Activated CD8-positive, alpha-beta T cell treated with anti-CD3 and anti-CD28 coated beads for 36 hours (primary cell): ENCODE measurements at regions not wholly inside any gene's neighbourhood (a gene's known extent, or its start where the extent isn't known, plus 50 kb on each side); places are given as distances from the start of the nearest gene placed in this dataset.

Source experiments
- ATAC-seq: fragments of 200-7000 bp; cut with Tn5 transposase; one replicate; pipeline ENCODE4 v1.10.0; 2021; ENCODE audit warnings: mild to moderate bottlenecking, moderate library complexity
- CTCF ChIA-PET: fragments of 350-600 bp; sonication (Branson Sonifier 250); formaldehyde crosslinking; loops from one replicate; lab custom pipeline; 2021; ENCODE audit warnings: antibody characterized with exemption; lab: Charles Lee
- POLR2A ChIA-PET: fragments of 350-600 bp; sonication (Branson Sonifier 250); formaldehyde crosslinking; loops from one replicate; lab custom pipeline; 2021; ENCODE audit warnings: antibody characterized with exemption; lab: Charles Lee
- DNase-seq: peaks from one replicate; pipeline ENCODE4 v3.0.0-alpha.2; 2020
- H3K27ac Mint-ChIP-seq: one replicate; pipeline ENCODE4 v1.8.0; 2021; ENCODE audit warnings: mild to moderate bottlenecking, mixed read lengths
- H3K27me3 Mint-ChIP-seq: one replicate; pipeline ENCODE4 v1.8.0; 2021; ENCODE audit warnings: mixed read lengths
- H3K36me3 Mint-ChIP-seq: one replicate; pipeline ENCODE4 v1.8.0; 2021; ENCODE audit warnings: low read depth, mixed read lengths
- H3K4me1 Mint-ChIP-seq: one replicate; pipeline ENCODE4 v1.8.0; 2021; ENCODE audit warnings: low read depth, mixed read lengths
- H3K4me3 Mint-ChIP-seq: one replicate; pipeline ENCODE4 v1.8.0; 2021; ENCODE audit warnings: mild to moderate bottlenecking, moderate library complexity, mixed read lengths
- H3K9me3 Mint-ChIP-seq: one replicate; pipeline ENCODE4 v1.8.0; 2021; ENCODE audit warnings: mixed read lengths
- intact Hi-C: fragments of 100-400 bp; cut with micrococcal nuclease; formaldehyde crosslinking; loops from one replicate; pipeline ENCODE4 v1.10.0; 2022
- TF ChIP-seq, protein P1 (sequence below): fragments of 200-600 bp; IDR thresholded peaks from one replicate; pipeline ENCODE4 v1.8.0; 2022; ENCODE audit warnings: antibody characterized with exemption, mild to moderate bottlenecking

DNA sequence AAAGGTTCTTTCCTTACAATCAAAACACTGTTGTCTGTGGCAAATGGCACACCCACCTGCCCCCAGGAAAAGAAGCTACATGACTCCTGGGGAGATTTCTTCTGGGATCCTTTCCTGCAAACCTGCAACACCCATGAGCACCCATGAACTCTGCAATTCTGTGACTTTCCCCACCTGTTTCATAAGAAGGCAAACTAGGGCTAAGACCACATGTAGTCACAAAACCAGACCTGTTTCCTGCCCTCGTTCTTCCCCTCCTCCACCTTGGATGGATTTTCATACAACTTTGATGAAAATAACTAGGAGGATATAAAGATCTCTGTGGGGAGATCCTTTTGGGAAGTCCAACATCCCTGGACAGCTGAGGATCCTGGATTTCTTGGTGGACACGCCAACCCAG, 1084.7 kb downstream of the BCL11B start:
- Mint-ChIP-seq H3K27ac (peak overlapping the region; percentile 99), H3K4me1 (peaks cover 98% of the 10 kb centered on the region), H3K36me3 (peaks cover 16% of the 10 kb centered on the region), H3K4me3 (peak overlapping the region; percentile 8), H3K27me3 (no peaks in the 10 kb centered on the region), H3K9me3 (peaks cover 9% of the 10 kb centered on the region)
- intact Hi-C loops: loop anchor here (10.0 kb wide), 1 partner anchor 998 kb away; no protein-coding TSS in a partner anchor
- ChIA-PET POLR2A (interaction anchor here (1.0 to 4.2 kb wide), 7 partner anchors 10 to 1083 kb away, joined by 3 to 38 read pairs (median 7); no protein-coding TSS in a partner anchor), CTCF (interaction anchor here (1.1 to 13.3 kb wide), 5 partner anchors 11 to 210 kb away, joined by 3 to 99 read pairs (median 4); no protein-coding TSS in a partner anchor)
- DNase-seq (no peak), ATAC-seq (no peak)
- TF ChIP-seq, protein P1, sequence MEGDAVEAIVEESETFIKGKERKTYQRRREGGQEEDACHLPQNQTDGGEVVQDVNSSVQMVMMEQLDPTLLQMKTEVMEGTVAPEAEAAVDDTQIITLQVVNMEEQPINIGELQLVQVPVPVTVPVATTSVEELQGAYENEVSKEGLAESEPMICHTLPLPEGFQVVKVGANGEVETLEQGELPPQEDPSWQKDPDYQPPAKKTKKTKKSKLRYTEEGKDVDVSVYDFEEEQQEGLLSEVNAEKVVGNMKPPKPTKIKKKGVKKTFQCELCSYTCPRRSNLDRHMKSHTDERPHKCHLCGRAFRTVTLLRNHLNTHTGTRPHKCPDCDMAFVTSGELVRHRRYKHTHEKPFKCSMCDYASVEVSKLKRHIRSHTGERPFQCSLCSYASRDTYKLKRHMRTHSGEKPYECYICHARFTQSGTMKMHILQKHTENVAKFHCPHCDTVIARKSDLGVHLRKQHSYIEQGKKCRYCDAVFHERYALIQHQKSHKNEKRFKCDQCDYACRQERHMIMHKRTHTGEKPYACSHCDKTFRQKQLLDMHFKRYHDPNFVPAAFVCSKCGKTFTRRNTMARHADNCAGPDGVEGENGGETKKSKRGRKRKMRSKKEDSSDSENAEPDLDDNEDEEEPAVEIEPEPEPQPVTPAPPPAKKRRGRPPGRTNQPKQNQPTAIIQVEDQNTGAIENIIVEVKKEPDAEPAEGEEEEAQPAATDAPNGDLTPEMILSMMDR: no peak

DNA sequence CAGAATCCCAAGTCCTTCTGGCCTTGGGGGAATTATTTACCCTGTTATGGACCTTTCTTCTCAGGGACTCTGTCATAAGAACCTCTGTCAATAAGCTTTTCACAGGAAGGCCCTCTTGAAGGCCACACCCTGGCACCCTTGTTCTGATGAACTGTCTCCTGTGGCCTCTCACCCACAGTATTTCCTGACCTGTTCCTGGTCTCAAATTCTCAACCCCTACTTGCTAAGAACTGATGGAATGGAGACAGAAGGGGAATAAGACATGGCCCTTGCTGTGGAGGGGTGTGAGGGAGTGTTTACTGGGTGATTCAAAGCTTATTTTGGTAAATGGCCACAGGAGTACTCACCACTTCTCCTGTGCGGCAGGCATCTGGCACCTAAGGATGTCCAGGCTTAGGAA, 1082.9 kb downstream of the BCL11B start:
- intact Hi-C loops: loop anchor here (10.0 kb wide), 1 partner anchor 996 kb away; no protein-coding TSS in a partner anchor
- peak overlapping the region; percentile 99 for H3K27ac Mint-ChIP-seq
- TF ChIP-seq, protein P1: no peak
- DNase-seq (peak; percentile 64), ATAC-seq (peak; percentile 57)
- no peaks in the 10 kb centered on the region for H3K27me3 Mint-ChIP-seq
- H3K4me3 Mint-ChIP-seq: peak overlapping the region; percentile 74
- H3K36me3 Mint-ChIP-seq: peaks cover 16% of the 10 kb centered on the region
- peaks cover 6% of the 10 kb centered on the region for H3K9me3 Mint-ChIP-seq
- POLR2A ChIA-PET: interaction anchor here (0.5 to 4.2 kb wide), 14 partner anchors 8 to 1074 kb away, joined by 3 to 38 read pairs (median 4); no protein-coding TSS in a partner anchor
- CTCF ChIA-PET: interaction anchor here (0.7 to 13.3 kb wide), 5 partner anchors 9 to 51 kb away, joined by 3 to 99 read pairs (median 4); no protein-coding TSS in a partner anchor
- peaks cover 97% of the 10 kb centered on the region for H3K4me1 Mint-ChIP-seq

DNA sequence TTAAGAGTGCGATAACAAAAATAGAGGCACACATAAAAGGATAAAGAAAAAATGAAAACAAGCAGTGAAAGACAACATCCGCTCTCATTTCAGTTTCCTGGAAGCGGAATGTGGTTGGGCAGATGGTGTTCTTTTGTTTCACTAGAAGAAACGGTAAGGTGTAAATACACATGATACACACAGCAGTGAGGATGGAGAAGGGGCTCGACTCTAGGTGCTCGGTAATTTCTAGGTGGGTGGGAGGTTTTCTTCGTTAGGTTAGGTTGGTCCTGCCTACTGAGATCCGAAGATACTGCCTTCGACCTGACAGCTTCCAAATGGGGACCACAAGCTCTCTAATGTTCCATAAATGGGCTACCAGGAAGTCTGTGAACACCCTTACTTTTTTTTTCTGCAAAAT, 1082.5 kb downstream of the BCL11B start:
- ChIA-PET CTCF (interaction anchor here (0.9 to 13.3 kb wide), 4 partner anchors 10 to 51 kb away, joined by 3 to 99 read pairs (median 4); no protein-coding TSS in a partner anchor), POLR2A (interaction anchor here (0.5 to 4.2 kb wide), 14 partner anchors 8 to 1091 kb away, joined by 3 to 38 read pairs (median 4); no protein-coding TSS in a partner anchor)
- intact Hi-C loops: loop anchor here (10.0 kb wide), 1 partner anchor 995 kb away; no protein-coding TSS in a partner anchor
- Mint-ChIP-seq H3K36me3 (peaks cover 16% of the 10 kb centered on the region), H3K27me3 (no peaks in the 10 kb centered on the region), H3K27ac (peak overlapping the region; percentile 99), H3K4me3 (peak overlapping the region; percentile 74), H3K4me1 (peaks cover 96% of the 10 kb centered on the region), H3K9me3 (peaks cover 6% of the 10 kb centered on the region)
- ATAC-seq (peak; percentile 80), DNase-seq (peak; percentile 78)
- TF ChIP-seq, protein P1: no peak

DNA sequence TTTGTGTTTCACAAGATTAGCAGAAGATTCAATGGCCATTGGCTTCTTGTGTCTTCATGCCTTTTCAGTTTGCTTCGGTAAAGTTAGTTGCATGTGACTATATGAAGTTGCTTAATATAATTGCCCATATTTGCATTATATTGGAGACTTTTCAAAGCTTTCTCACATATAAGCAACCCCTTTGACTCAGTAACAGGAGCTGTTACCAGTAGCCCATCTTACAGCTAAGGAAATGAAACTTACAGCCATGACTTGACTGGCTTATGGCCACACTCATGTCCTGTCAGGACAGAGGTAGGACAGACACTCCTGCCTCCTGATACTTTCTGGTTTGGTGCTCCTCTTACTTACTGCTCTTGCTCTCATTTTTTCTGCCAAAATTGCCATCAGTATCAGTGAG, 1082.1 kb downstream of the BCL11B start:
- peaks cover 16% of the 10 kb centered on the region for H3K36me3 Mint-ChIP-seq
- ChIA-PET CTCF (interaction anchor here (13.3 kb wide), 1 partner anchor 52 kb away, joined by 99 read pairs; no protein-coding TSS in a partner anchor), POLR2A (interaction anchor here (0.8 to 4.2 kb wide), 10 partner anchors 7 to 1091 kb away, joined by 3 to 38 read pairs (median 3); partner anchors contain the start of gene BCL11B)
- H3K27ac Mint-ChIP-seq: peak overlapping the region; percentile 99
- TF ChIP-seq, protein P1: no peak
- H3K27me3 Mint-ChIP-seq: no peaks in the 10 kb centered on the region
- ATAC-seq: peak; percentile 35
- peaks cover 96% of the 10 kb centered on the region for H3K4me1 Mint-ChIP-seq
- no peak for DNase-seq
- H3K9me3 Mint-ChIP-seq: peaks cover 6% of the 10 kb centered on the region
- intact Hi-C loops: loop anchor here (10.0 kb wide), 1 partner anchor 995 kb away; no protein-coding TSS in a partner anchor
- H3K4me3 Mint-ChIP-seq: peak overlapping the region; percentile 74

DNA sequence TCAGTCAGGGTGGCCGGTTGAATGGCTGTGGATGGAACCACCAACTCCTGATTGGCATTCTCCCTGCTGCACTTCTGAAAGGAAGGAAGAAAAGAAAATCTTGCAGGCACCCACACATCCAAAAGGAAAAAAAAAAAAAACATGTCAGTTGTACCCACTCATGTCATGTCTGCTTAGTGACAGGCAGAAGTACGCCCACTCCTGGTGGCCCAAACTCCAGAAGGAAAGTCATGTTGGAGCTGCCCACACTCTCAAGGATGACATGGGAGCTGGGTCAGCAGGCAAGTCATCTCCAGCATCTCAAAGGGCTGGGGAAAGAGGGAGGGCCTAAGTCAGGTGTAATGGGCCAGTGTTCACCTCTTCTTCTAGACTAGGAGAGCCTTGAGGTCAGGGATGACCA, 1079.1 kb downstream of the BCL11B start:
- intact Hi-C loops: no loop called here
- ChIA-PET POLR2A (interaction anchor here (1.1 to 2.7 kb wide), 4 partner anchors 11 to 36 kb away, joined by 3 to 10 read pairs (median 4); no protein-coding TSS in a partner anchor), CTCF (interaction anchor here (1.3 to 13.3 kb wide), 4 partner anchors 8 to 55 kb away, joined by 3 to 99 read pairs (median 6); no protein-coding TSS in a partner anchor)
- peaks cover 6% of the 10 kb centered on the region for H3K9me3 Mint-ChIP-seq
- H3K4me3 Mint-ChIP-seq: no peak overlapping the region
- peaks cover 93% of the 10 kb centered on the region for H3K4me1 Mint-ChIP-seq
- ATAC-seq: no peak
- H3K36me3 Mint-ChIP-seq: peaks cover 12% of the 10 kb centered on the region
- H3K27me3 Mint-ChIP-seq: no peaks in the 10 kb centered on the region
- peak overlapping the region; percentile 75 for H3K27ac Mint-ChIP-seq
- no peak for DNase-seq
- TF ChIP-seq, protein P1: no peak
